Endodermal cell (in vitro differentiated cells): ENCODE measurements at regions not wholly inside any gene's neighbourhood (a gene's known extent, or its start where the extent isn't known, plus 50 kb on each side); places are given as distances from the start of the nearest gene placed in this dataset.

ENCODE experiments used
- DNase-seq: peaks from one replicate; pipeline ENCODE4 v3.0.0-alpha.2; 2017
- H3K27ac ChIP-seq: 2 replicates; pipeline ENCODE4 v1.5.1; 2013; ENCODE audit warnings: mild to moderate bottlenecking, low read depth, low read length, moderate library complexity
- H3K27me3 ChIP-seq: 2 replicates; pipeline ENCODE4 v1.6.1; 2013; ENCODE audit warnings: mild to moderate bottlenecking, low read length, moderate library complexity; ENCODE audit not compliant: insufficient read depth, control insufficient read depth, poor library complexity, severe bottlenecking
- H3K36me3 ChIP-seq: 2 replicates; pipeline ENCODE4 v1.7.0; 2013; ENCODE audit warnings: mild to moderate bottlenecking, low read length, moderate library complexity; ENCODE audit not compliant: control insufficient read depth, insufficient read depth
- H3K4me1 ChIP-seq: one replicate; pipeline ENCODE4 v1.7.0; 2013; ENCODE audit warnings: low read length; ENCODE audit not compliant: control insufficient read depth, insufficient read depth
- H3K4me3 ChIP-seq: 2 replicates; pipeline ENCODE4 v1.5.1; 2013; ENCODE audit warnings: mild to moderate bottlenecking, low read length, moderate library complexity
- H3K9ac ChIP-seq: 2 replicates; pipeline ENCODE4 v1.6.1; 2013; ENCODE audit warnings: mild to moderate bottlenecking, low read length, moderate library complexity; ENCODE audit not compliant: poor library complexity, severe bottlenecking; ENCODE audit errors: extremely low read depth
- H3K9me3 ChIP-seq: 2 replicates; pipeline ENCODE4 v1.6.1; 2013; ENCODE audit warnings: mild to moderate bottlenecking, low read length, moderate library complexity; ENCODE audit not compliant: control insufficient read depth
- H3K27ac Mint-ChIP-seq: 2 replicates; pipeline ENCODE4 v1.8.0; 2020; ENCODE audit warnings: mixed read lengths
- H3K27me3 Mint-ChIP-seq: 2 replicates; pipeline ENCODE4 v1.8.0; 2021; ENCODE audit warnings: mild to moderate bottlenecking, mixed read lengths; ENCODE audit not compliant: insufficient read depth
- H3K36me3 Mint-ChIP-seq: 2 replicates; pipeline ENCODE4 v1.8.0; 2020; ENCODE audit warnings: low read depth, mixed read lengths
- H3K4me1 Mint-ChIP-seq: 2 replicates; pipeline ENCODE4 v1.8.0; 2020; ENCODE audit warnings: mixed read lengths
- H3K4me3 Mint-ChIP-seq: 2 replicates; pipeline ENCODE4 v1.8.0; 2020; ENCODE audit warnings: mild to moderate bottlenecking, moderate library complexity, mixed read lengths
- H3K9me3 Mint-ChIP-seq: 2 replicates; pipeline ENCODE4 v1.8.0; 2020; ENCODE audit warnings: mild to moderate bottlenecking, mixed read lengths
- WGBS, 2 experiments: methylation state at CpG; one replicate each; pipeline versions ENCODE4 v1.1.5 to v1.1.7; 2013; ENCODE audit warnings: missing lambda C conversion rate in 2 of 2, mixed read lengths in 1 of 2; ENCODE audit not compliant: insufficient coverage in 1 of 2, insufficient read length in 1 of 2; 5-methylcytosine and 5-hydroxymethylcytosine counted together
- TF ChIP-seq, protein P1 (sequence below): fragments of 200-600 bp; sonication (generic); conservative IDR thresholded peaks from 2 replicates; pipeline ENCODE4 v1.5.0; 2021; ENCODE audit warnings: antibody characterized with exemption, mild to moderate bottlenecking

DNA sequence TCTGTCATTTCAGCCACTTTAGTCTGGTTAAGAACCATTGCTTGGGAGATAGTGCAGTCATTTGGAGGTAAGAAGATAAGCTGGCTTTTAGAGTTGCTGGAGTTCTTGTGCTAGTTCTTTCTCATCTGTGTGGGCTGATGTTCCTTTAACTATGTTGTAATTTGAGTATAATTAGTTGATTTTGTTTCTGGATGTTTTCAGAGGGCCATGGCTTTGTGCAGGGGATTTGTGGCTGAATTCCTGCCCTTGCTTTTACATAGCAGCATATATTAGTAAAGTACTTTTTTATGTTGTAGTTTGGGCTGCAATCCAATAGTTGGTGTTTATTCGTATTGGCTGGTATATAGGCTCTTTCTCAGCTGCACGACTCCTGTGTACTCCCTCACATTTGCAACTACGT lies 339.6 kb downstream of the ANKRD50 start:
- WGBS, 2 experiments, result 95 to 100% methylated on average over 2 to 3 of the region's 3 CpGs

DNA sequence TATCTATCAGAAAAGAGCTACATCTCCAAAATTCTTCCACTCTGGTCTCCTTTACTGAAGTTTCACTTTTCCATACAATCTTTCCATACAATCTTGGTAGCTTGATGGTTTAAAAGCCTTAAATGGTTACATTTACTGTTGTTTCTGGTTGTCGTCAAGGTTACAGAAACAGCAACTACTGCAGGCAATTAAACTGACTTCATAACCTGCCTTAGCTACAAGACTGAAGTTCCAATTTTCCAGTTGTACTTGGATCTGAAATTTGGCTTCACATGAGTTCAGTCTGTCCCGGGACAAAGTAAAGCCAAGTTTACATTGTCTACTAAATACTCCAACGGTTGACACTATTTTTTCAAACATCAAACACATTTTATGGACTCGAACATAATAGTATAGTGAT lies 326.4 kb downstream of the ANKRD50 start:
- Mint-ChIP-seq H3K27me3 (no peaks in the 10 kb centered on the region), H3K27ac (no peak overlapping the region), H3K36me3 (no peaks in the 10 kb centered on the region), H3K4me1 (peaks cover 3% of the 10 kb centered on the region), H3K9me3 (no peaks in the 10 kb centered on the region), H3K4me3 (no peak overlapping the region)
- no peaks in the 10 kb centered on the region for H3K4me1 ChIP-seq
- TF ChIP-seq, protein P1, sequence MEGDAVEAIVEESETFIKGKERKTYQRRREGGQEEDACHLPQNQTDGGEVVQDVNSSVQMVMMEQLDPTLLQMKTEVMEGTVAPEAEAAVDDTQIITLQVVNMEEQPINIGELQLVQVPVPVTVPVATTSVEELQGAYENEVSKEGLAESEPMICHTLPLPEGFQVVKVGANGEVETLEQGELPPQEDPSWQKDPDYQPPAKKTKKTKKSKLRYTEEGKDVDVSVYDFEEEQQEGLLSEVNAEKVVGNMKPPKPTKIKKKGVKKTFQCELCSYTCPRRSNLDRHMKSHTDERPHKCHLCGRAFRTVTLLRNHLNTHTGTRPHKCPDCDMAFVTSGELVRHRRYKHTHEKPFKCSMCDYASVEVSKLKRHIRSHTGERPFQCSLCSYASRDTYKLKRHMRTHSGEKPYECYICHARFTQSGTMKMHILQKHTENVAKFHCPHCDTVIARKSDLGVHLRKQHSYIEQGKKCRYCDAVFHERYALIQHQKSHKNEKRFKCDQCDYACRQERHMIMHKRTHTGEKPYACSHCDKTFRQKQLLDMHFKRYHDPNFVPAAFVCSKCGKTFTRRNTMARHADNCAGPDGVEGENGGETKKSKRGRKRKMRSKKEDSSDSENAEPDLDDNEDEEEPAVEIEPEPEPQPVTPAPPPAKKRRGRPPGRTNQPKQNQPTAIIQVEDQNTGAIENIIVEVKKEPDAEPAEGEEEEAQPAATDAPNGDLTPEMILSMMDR, result no peak
- H3K4me3 ChIP-seq, result no peak overlapping the region
- no peaks in the 10 kb centered on the region for H3K27me3 ChIP-seq
- 87% methylated on average over 3 of the region's 4 CpGs; no CpG with 5 or more reads in 1 of the 2 experiments for WGBS, 2 experiments
- no peak for DNase-seq
- H3K9me3 ChIP-seq, result no peaks in the 10 kb centered on the region
- no peaks in the 10 kb centered on the region for H3K36me3 ChIP-seq
- H3K27ac ChIP-seq, result no peak overlapping the region
- H3K9ac ChIP-seq, result no peak overlapping the region

More for the DNA sequence above, 339.6 kb downstream of the ANKRD50 start:
- Histone ChIP-seq H3K9me3 (no peaks in the 10 kb centered on the region), H3K27me3 (no peaks in the 10 kb centered on the region), H3K4me1 (no peaks in the 10 kb centered on the region), H3K27ac (no peak overlapping the region), H3K4me3 (no peak overlapping the region), H3K9ac (no peak overlapping the region), H3K36me3 (no peaks in the 10 kb centered on the region)
- H3K4me3 Mint-ChIP-seq, result no peak overlapping the region
- peaks cover 15% of the 10 kb centered on the region for H3K9me3 Mint-ChIP-seq
- no peak overlapping the region for H3K27ac Mint-ChIP-seq
- H3K27me3 Mint-ChIP-seq, result no peaks in the 10 kb centered on the region
- no peak for DNase-seq
- no peaks in the 10 kb centered on the region for H3K36me3 Mint-ChIP-seq
- TF ChIP-seq, protein P1, result no peak
- H3K4me1 Mint-ChIP-seq, result no peaks in the 10 kb centered on the region

DNA sequence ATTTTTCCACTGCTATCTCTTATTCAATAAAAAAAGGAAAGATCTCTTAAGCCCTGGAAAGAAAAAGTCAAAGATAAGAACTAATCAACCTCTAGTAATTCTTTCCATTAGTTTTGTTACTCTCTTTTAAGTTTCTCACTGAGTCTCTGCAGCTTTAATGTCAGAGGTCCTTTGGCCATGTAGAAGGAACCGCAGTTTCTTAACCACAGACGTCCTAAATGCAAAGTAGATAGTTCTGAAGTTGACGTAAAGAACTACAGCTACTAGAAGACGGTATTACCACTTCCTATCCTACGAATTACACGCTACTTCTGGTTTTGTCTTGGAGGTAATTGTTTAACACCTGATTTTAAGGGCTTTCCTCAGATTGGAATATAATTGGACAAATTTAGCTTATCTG lies 325.9 kb downstream of the ANKRD50 start:
- no peak overlapping the region for H3K27ac Mint-ChIP-seq

More for the DNA sequence above, 325.9 kb downstream of the ANKRD50 start:
- no peak overlapping the region for H3K9ac ChIP-seq
- no peak overlapping the region for H3K27ac ChIP-seq
- TF ChIP-seq, protein P1, result no peak
- Mint-ChIP-seq H3K4me3 (no peak overlapping the region), H3K36me3 (no peaks in the 10 kb centered on the region), H3K27me3 (no peaks in the 10 kb centered on the region), H3K4me1 (peaks cover 3% of the 10 kb centered on the region), H3K9me3 (no peaks in the 10 kb centered on the region)
- 92 to 100% methylated on average over 3 to 6 of the region's 6 CpGs for WGBS, 2 experiments
- H3K36me3 ChIP-seq, result no peaks in the 10 kb centered on the region
- no peaks in the 10 kb centered on the region for H3K9me3 ChIP-seq
- no peaks in the 10 kb centered on the region for H3K4me1 ChIP-seq
- H3K4me3 ChIP-seq, result no peak overlapping the region
- DNase-seq, result no peak
- H3K27me3 ChIP-seq, result no peaks in the 10 kb centered on the region
